Activated CD4-positive, alpha-beta T cell treated with anti-CD3 and anti-CD28 coated beads for 24 hours (primary cell): ENCODE measurements at regions not wholly inside any gene's neighbourhood (a gene's known extent, or its start where the extent isn't known, plus 50 kb on each side); places are given as distances from the start of the nearest gene placed in this dataset.
"Not testable (repeated sequence)": the region's sequence is repeated elsewhere in the genome, so short reads cannot be mapped to it uniquely, and the experiment has no call there.

Source experiments
- DNase-seq, 2 donors: peaks; one replicate each; pipeline ENCODE4 v3.0.0-alpha.2; 2020; ENCODE audit warnings: low read depth in 2 of 2

DNA sequence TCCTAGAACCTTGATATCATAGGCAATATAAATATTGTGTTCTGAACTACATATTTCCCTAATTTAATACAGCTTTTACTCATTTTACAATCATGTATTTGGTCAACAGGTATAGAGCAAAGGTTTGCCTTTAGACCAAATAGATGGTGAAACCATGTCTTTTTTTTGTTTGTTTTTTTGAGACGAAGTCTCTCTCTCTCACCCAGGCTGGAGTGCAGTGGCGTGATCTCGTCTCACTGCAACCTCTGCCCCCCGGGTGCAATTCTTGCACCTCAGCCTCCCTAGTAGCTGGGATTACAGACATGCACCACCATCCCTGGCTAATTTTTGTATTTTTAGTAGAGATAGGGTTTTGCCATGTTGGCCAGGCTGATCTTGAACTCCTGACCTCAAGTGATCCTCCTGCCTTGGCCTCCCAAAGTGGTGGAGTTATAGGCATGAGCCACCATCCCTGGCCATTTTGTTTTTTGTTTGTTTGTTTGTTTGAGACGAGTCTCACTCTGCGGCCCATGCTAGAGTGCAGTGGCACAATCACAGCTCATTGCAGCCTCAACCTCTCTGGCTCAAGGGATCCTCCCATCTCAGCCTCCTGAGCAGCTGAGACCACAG, 243.7 kb upstream of the FOXN3 start:
- DNase-seq = not testable (repeated sequence)

DNA sequence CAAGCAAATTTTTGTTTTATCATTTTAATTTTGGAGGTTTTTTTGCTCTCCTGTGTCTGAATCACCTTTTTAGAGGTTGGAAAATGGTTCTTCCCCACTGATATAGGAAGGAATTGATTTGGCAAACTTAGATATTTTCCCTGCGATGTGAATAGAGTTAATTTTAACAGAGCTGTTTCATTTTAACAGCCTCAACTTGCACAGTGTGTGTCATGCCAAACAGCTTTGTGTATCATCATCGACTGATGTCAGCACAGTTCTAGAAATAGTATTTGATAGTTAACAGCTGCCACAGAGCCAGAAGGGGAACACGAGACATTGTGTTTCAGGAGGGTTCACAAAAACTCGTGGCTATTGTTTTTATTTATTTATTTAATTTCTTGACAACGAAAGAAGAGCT, 243.1 kb upstream of the FOXN3 start:
- DNase-seq = no peak

DNA sequence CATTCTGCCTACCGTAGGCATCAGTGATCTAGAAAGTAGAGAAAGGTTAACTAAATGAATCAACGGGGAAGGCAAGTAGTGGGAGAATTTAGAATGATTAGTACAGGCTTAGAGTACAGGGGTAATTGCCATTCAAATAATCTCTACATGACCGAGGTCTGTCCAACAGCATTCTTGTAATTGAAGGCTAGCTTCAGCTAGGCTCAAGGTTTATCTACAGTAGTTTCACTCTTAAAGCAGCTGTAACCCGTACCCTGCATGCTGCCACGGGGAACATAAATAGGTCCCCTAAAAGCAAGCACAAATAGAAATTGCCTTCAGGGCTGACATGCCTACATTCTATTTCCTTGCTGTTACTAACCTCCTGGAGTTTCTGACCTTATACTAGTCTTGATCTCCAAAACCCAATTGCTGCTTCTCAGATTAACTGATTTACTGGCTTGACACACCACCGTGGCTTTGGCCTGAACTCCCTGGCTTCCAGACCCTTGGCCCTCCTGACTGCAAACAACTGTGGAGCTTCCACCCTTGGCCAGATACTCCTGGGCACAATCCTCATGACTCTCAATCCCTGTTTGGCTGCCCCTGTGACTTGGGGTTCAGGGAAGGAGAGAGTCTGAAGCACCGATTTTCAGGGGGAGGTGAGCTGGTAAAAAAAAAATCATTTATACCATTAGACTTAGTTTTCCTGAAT, 242.1 kb upstream of the FOXN3 start:
- DNase-seq = no peak

DNA sequence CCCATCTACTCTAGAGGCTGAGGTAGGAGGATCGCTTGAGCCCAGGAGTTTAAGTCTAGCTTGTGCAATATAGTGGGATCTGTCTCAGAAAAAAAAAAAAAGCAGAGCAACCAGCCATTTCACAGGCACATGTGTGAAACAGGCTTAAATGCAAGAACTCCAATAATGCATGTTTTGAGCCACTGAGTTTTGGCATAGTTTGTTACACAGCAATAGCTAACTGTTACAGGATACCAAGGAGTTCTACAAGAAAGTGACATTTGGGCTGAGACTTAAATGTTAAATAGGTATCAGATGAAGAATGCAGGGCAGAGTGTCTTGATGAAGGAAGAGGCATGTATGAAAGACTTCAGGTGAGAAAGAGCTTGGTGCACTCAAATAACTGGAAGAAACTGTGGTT, 240.0 kb upstream of the FOXN3 start:
- DNase-seq = no peak

DNA sequence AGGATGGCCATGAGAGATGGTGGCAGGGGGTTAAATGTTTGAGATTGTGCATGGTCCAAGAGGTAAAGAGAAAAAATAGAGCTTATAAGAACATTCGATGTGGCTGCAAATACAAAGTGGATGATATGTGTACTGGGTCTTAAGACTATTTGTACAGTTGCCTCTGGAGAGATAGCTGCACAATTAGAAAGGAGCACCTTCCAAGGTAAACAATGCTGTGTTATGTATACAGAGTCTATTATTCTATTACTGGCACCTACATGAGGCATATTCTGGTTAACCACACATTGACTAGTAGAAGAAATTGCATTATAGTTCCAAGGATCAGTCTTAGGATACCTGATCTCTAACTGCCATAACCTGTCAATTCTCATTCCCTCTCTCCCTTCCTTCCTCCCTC, 238.0 kb upstream of the FOXN3 start:
- DNase-seq = no peak

DNA sequence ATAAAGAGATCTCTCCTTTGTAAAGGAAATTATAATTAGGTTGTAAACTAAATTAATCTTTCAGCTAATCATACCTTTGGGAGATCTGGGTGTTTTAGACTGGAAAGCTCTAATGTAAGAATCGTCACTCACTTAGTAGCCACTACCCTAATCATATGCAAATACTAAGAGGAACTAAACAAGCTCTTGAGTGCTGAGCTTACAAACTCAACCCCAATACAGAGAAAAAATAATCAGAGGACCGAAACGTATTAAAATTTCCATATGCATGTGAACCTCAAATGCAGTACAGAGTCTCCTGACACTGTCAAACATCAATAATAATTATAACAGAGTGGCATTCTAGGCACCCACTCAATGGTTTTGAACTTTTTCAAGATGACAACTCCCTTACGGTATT, 235.3 kb upstream of the FOXN3 start:
- DNase-seq = no peak

DNA sequence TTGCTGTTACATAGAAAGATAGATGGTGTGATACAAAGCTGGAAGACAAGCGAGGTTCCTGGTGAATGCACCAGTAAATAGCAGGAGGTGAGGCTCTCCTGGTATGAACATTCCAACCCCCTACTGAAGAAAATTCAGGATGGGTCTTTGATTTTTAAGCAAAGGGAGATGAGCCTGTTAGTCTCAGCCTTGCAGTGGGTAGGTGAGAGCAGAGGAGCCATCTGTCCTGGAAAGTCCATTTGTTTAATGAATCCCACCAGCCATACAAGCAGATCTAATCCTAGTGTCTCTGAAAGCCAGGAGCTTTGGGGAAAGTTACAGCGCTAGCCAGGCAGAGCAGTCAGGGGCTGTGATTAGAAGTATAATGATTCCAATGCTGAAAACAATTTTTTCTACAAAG, 234.8 kb upstream of the FOXN3 start:
- no peak for DNase-seq

DNA sequence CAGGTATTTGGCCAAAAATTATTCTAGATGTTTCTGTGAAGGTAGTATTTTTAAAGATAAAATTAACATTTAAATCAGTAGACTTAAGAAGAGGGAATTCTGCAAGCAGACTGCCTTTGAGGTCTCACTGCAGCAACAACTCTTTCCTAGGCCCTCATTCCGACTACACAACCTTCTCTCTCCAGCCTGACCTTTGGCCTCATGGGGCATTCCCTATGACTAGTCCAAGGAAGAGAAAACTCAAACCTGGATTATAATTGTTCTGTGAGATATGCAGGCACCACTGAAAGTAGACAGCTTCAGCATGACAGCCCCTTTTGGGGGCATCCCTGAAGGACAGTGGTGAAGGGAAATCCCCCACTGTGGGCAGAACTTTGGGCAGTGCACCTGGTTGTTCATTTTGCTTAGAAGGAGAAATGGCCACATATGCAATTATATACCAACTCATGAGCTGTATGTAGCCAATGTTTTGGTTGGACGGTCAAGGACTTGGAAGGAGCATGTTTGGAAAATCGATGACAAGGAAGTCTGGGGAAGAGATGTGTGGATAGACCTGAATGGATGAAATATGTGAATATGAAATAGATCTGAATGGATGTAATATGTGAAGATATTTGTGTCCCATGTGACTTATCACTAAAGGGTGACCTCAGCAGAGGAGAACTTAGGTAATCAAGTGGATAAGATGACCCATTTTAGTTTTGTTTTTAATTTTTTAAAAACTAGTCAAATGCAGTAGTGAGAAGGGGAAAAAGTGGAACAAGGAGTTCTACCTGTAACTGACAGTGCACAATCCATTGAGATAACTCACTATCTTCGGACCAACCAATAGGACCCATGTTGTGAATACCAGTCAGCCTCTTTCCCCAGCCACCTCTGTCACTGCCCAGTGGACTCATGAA, 233.3 kb upstream of the FOXN3 start:
- no peak for DNase-seq

DNA sequence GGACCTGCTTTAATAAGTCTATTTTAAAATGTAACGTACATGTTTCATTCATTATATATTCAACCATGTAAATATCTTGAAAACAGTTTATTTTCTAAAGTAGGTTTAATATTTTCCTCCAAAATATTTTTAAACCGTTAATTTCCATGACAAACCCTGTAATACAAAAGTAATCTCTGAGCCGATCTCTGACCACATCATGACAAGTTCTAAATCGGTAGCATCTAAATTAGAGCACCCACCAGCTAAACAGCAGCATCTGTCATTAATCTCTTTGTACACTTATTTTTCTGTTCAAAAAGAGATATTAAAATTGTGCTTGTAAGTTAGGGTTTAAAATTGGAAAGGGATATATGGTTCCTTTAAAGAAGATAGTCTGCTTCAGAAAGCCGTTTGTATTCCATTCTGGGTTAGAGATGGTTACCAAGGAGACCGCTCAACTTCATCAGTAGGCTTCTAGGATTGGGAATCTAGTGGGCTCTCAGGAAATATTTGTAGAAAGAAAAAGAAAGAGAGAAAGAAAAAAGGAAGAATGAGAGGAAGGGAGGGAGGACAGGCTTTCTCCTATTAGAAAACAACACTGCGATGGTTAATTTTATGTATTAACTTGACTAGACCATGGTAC, 232.5 kb upstream of the FOXN3 start:
- no peak for DNase-seq

DNA sequence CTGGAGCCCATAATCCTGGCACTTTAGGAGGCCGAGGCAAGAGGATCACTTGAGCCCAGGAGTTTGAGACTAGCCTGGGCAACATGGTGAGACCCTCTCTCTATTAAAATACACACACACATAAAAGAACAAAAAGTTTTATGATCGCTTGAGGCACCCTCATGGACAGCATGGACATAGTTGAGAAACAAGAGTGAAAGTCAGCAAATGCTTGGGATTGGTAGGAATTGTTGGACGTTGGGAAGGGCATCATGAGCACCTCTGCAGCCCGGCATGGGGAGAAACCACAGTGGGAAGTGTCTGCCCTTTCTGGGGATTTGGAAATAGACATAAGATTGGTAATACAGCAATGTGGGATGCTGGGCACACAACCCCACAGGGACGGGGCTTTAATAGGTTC, 231.9 kb upstream of the FOXN3 start:
- no peak for DNase-seq

DNA sequence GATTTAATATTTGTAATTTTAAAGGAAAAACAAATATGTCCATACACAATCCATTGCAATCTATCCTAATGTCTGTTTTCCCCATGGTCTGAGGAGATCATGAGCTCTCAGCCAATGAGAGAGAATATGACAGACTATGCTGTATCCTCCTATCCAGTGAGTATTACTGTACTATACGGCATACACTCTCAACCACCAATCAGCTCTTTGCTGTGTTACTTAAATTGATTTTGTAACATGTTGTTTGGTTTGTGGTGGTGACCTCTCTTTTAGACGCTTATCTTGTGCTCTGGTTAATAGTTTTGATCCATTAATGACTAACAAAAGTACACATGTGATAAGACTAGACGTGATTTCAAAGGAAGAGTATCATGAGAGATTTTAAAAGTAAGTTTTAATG, 231.5 kb upstream of the FOXN3 start:
- DNase-seq = no peak

DNA sequence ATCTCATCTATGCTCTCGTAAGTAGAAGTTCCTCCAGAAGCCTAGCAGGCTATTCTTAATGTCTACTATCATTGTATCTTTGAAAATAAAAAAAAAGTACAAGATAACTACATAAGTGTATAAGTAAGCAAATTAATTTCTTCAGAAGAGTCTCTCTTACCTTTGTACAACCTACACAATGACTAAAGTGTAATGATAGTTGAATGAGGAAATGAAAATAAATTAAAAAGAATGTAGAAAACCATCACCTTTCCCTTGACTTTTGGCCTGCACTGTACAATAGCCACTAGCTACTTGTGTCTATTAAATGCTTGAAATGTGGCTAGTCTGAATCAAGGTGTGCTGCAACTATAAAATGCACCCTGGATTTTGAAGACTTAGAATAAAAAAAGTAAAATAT, 229.9 kb upstream of the FOXN3 start:
- DNase-seq = no peak

DNA sequence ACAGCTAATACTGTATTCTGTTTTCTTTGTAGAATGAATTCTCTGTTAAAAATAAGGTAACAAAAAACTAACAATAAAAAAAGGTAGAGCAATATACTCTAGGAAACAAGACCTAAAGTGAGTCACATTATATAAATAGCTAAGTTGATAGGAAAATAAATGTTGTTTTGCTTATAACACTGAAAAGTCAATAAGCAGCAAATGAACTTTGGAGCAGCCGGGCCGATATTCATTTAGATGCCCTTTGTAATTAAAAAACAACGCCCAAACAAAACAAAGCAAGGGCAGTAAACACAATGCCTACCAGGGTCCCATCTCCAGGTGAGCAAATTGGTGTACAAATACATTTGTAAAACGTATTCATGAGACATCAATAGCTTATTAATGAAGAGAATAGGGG, 227.6 kb upstream of the FOXN3 start:
- no peak for DNase-seq

DNA sequence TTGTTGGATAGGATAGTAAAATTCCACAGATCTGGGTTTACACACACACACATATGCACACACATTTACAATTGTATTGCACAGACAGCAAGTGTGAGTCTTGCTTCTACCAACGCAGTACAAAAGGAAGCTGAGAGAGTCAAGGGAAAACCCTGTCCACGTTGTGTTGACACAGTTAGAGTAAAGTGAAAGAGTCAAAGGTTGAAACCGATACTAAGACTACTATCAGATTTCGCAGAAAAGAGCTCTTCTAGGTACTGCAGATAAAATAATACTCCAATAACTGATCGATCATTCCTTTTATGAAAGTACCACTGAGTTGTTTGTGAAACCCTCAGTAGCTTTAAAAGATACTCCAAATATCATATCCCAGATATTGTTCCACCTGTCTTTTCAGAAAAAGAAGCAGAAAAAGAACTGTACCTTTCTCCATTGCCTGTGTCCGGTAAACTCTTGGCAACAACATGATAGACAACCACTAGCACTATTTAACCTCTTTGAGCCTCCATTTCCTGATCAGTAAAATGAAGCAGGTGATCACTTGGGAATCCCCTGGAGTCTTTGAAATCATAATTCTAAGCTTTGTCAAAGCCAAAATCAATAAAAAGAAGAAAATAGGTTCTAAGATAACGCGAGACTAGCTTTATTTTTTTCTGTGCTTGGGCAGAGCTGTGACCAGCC, 224.6 kb upstream of the FOXN3 start:
- no peak for DNase-seq

DNA sequence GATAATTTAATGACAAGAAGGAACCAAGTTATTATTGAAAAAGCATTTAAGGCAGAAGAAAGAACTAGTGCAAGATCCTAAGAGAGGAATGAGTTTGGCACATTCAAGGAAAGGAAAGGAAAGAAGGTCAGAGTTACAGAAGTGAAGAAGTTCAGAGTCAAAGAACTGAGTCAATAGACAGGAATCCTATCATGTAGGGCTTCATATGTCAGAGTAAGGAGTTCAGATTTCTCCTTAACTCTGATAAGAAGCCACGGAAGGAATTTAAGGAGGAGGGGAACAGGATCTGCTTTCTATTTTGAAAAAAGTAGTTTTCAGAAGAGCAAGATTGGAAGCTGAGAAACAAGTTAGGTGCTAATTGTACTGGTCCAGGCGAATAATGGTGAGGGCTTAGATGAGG, 223.1 kb upstream of the FOXN3 start:
- DNase-seq = no peak

DNA sequence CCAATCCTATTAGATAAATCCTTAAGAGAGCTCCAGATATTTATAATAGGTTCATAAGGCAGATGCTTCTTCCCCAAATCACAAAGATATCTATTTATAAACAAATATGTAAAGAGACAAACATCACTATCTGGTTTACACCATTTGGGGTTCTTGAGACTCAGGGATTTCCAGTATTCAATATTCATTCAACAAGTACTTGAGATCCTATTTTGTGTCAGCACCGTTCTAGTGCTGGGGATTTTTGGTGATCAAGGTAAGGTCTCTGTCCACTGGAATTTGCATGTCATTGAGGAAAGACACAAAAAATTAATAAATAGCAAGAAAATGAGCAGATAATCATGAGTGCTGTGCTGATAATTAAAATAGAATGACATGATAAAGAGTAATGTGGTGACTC, 222.7 kb upstream of the FOXN3 start:
- DNase-seq = no peak

DNA sequence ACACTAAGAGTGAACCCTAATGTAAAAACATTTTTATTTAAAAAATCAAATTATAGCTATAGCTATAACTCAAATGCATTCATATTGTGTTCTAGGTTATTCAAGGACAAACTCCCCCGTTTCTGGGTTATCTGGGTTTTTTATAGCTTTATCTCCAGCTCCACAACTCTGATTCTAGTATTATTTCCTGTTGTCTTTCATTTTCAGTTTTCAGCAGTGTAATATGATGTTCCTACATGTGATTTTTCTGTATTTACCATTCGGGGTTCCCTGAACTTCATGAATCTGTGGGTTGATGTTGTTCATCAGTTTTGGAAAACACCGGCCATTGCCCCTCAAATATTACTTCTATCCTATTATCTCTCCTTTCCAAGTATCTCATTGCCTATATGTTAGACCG, 221.9 kb upstream of the FOXN3 start:
- DNase-seq = no peak

DNA sequence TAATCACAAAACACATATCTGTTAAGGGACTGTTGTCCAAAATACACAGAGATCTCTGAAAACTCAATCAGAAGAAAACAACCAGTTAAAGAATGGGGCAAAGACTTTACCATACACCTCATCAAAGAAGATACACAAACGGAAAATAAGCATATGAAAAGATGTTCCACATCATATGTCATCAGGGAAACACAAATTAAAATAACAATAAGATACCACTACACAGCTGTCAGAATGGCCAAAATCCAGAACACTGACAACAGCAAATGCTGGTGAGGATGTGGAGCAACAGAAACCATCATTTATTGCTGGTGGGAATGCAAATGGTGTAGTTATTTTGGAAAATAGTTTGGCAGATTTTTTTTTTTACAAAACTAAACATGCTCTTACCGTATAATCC, 220.5 kb upstream of the FOXN3 start:
- DNase-seq = no peak

DNA sequence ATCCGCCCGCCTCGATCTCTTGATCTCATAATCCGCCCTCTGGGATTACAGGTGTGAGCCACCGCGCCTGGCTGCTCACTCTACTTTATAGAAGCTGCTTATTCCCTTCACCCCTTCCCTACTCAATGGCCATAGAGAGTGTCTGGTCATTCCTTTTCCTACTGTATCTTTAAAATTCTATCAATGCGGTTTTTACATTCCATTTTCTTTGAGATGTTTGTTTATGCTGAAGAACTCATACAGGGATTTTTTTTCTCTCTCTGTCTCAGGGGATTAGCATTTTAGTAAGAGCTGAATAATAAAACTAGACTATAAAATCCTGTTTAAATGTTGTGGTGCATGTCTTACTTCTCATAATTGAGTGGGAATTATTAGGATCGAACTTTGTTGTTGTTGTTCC, 218.6 kb upstream of the FOXN3 start:
- no peak for DNase-seq

DNA sequence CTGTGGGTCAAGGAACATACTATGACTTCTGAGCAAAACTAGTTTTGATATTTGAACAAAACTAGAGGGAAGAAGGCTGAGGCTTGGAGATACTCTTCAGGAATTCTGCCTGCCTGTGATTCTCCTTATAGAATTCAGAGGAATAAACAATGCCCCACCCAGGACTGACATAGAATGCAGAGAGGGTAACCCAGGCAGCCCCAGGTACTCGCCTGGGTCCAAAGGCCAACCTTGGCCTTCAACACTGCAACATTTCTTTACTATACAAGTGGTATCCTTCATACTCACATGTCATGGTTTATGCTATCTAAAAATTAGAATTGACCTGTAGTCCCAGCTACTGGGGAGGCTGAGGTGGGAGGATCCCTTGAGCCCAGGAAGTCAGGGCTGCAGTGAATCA, 217.0 kb upstream of the FOXN3 start:
- no peak for DNase-seq

DNA sequence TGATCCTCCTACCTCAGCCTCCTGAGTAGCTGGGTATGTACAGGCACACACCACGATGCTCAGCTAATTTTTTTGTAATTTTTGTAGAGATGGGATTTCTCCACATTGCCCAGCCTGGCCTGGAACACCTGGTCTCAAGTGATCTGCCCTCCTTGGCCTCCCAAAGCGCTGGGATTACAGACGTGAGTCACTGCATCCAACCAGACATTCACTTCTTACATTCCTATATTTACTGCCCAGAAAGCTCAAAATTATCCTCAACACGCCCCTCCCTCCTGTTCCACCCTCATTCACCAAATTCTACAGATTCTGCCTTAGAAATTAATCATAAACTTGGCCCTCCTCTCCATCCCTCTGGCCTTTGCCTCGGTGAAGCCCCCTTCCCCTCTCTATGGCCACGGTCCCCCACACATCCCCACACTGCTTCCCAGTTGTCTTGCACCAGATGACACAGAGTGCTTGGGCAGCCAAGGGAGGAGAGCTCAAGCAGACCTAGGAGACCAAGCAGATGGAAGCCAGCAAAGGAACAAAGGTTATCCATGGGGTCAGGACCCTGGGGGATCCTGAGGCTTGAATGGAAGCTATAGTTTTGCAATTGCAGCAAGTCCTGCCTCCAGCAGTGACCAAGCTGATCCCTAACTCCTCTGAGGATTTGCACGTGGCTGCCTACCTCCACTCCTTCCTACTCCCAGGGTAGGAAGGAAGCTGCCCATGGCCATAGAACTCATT, 213.2 kb upstream of the FOXN3 start:
- DNase-seq = no peak
